HUES6 (cell line): ENCODE measurements at regions not wholly inside any gene's neighbourhood (a gene's known extent, or its start where the extent isn't known, plus 50 kb on each side); places are given as distances from the start of the nearest gene placed in this dataset.
A peak's percentile ranks its signal among the peaks of the same experiment; 100 is the strongest.

Experiments
- H3K27ac ChIP-seq: 2 replicates; pipeline ENCODE4 v1.7.0; 2013; ENCODE audit warnings: low read depth, mild to moderate bottlenecking, low read length, inconsistent platforms
- H3K27me3 ChIP-seq: 2 replicates; pipeline ENCODE4 v1.6.1; 2013; ENCODE audit warnings: low read length; ENCODE audit not compliant: control insufficient read depth, insufficient read depth
- H3K36me3 ChIP-seq: 2 replicates; pipeline ENCODE4 v1.6.1; 2013; ENCODE audit warnings: low read length; ENCODE audit not compliant: control insufficient read depth, insufficient read depth
- H3K4me1 ChIP-seq: 2 replicates; pipeline ENCODE4 v1.6.1; 2013; ENCODE audit warnings: low read length; ENCODE audit not compliant: control insufficient read depth, insufficient read depth
- H3K4me3 ChIP-seq: 2 replicates; pipeline ENCODE4 v1.5.1; 2013; ENCODE audit warnings: low read depth, low read length
- H3K9ac ChIP-seq: one replicate; pipeline ENCODE4 v1.6.1; 2013; ENCODE audit warnings: mild to moderate bottlenecking, low read length
- H3K9me3 ChIP-seq: 2 replicates; pipeline ENCODE4 v1.6.1; 2013; ENCODE audit warnings: low read depth, low read length; ENCODE audit not compliant: control insufficient read depth, insufficient read depth

- no peak overlapping the region; the same call in 1 of the 2 replicates for H3K27ac ChIP-seq
- H3K9me3 ChIP-seq = no peaks in the 10 kb centered on the region
- H3K4me1 ChIP-seq = peaks cover 77% of the 10 kb centered on the region
- peak overlapping the region; percentile 8 for H3K9ac ChIP-seq
- no peaks in the 10 kb centered on the region for H3K27me3 ChIP-seq
- no peak overlapping the region for H3K4me3 ChIP-seq
- H3K36me3 ChIP-seq = no peaks in the 10 kb centered on the region
These were observed 238.5 kb downstream of the CDC5L start for GRCh38 chr6:44625996-44626395.

GRCh38 chr6:44626616-44627015 lies 239.1 kb downstream of the CDC5L start:
- Histone ChIP-seq H3K9me3 (no peaks in the 10 kb centered on the region), H3K36me3 (no peaks in the 10 kb centered on the region), H3K4me1 (peaks cover 71% of the 10 kb centered on the region), H3K27me3 (no peaks in the 10 kb centered on the region), H3K4me3 (no peak overlapping the region), H3K27ac (no peak overlapping the region), H3K9ac (peak overlapping the region; percentile 64)

GRCh38 chr6:44627091-44627882 lies 239.8 kb downstream of the CDC5L start:
- Histone ChIP-seq H3K9me3 (no peaks in the 10 kb centered on the region), H3K4me1 (peaks cover 66% of the 10 kb centered on the region), H3K9ac (peak overlapping the region; percentile 64), H3K27ac (no peak overlapping the region), H3K27me3 (no peaks in the 10 kb centered on the region), H3K4me3 (no peak overlapping the region), H3K36me3 (no peaks in the 10 kb centered on the region)

DNA sequence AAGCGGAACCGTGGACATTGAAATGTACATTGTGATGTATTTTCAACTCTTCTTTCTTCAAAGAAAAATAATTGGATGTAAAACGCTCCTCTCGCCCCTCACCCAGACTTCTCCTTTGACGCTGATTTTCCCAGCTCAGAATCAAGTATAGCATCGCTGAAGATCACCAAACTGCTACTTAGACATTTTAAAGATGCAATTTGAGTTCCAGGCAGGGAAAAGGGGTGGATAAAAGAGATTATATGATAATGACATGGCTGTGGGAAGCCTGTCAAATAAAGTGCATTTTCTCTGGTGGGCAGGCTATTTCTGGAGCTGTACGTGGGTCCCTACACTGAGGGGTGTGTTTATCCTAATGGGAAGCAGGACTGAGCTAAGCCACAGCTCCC lies 240.4 kb downstream of the CDC5L start:
- H3K27me3 ChIP-seq = no peaks in the 10 kb centered on the region
- no peaks in the 10 kb centered on the region for H3K9me3 ChIP-seq
- H3K9ac ChIP-seq = no peak overlapping the region
- no peak overlapping the region for H3K4me3 ChIP-seq
- H3K36me3 ChIP-seq = no peaks in the 10 kb centered on the region
- no peak overlapping the region for H3K27ac ChIP-seq
- peaks cover 64% of the 10 kb centered on the region for H3K4me1 ChIP-seq

GRCh38 chr6:44628347-44628746 lies 240.8 kb downstream of the CDC5L start:
- peaks cover 62% of the 10 kb centered on the region for H3K4me1 ChIP-seq
- H3K27me3 ChIP-seq = no peaks in the 10 kb centered on the region
- no peak overlapping the region for H3K4me3 ChIP-seq
- no peaks in the 10 kb centered on the region for H3K36me3 ChIP-seq
- no peak overlapping the region for H3K27ac ChIP-seq
- no peak overlapping the region for H3K9ac ChIP-seq
- no peaks in the 10 kb centered on the region for H3K9me3 ChIP-seq

GRCh38 chr6:44629636-44630035 lies 242.1 kb downstream of the CDC5L start:
- Histone ChIP-seq H3K9ac (no peak overlapping the region), H3K27ac (no peak overlapping the region), H3K4me3 (no peak overlapping the region), H3K9me3 (no peaks in the 10 kb centered on the region), H3K4me1 (peaks cover 50% of the 10 kb centered on the region), H3K27me3 (no peaks in the 10 kb centered on the region), H3K36me3 (no peaks in the 10 kb centered on the region)

DNA sequence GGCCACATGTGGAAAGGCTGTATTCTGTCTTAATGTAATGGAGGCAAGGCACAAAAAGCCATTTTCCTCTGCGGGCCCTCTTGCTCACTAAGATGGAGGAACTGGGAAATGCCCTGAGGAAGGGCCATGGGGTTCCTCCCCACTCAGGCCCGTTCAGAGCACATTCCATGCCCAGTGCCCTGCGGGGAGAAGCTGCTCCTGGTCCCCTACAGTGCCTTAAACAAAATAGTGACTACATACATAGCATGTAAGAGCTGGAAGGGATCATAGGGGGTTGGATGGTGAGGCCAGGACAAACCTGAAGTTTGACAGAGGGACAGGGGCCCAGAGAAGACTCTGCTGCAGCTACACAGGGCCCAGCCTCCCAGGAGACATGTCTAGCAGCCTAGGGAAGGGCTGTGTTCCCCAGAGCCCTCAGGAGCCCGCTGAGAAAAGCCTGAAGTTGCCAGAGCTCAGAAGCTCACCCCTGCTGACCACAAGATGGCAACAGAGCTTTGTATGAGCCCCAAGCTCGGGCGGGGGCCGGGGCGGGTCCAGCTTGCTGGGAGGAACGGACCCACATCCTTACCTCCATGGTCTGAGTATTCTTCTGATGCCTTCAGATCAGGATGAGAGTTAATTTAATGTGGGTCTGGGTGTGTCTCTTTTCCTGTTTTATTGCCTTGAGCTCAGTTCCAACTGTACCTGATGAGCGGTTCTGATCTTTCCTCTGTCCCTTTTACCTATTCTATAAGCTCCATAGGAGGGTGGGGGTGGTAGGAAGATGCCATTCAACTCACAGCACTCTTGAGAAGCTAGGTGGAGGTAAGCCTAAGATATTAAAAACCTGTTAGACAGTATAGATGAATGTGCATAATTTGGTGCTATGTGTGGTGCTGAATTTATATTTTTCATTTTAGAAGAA lies 242.9 kb downstream of the CDC5L start:
- Histone ChIP-seq H3K4me1 (peaks cover 42% of the 10 kb centered on the region), H3K36me3 (no peaks in the 10 kb centered on the region), H3K9me3 (no peaks in the 10 kb centered on the region), H3K27ac (no peak overlapping the region), H3K4me3 (no peak overlapping the region), H3K27me3 (no peaks in the 10 kb centered on the region), H3K9ac (no peak overlapping the region)

DNA sequence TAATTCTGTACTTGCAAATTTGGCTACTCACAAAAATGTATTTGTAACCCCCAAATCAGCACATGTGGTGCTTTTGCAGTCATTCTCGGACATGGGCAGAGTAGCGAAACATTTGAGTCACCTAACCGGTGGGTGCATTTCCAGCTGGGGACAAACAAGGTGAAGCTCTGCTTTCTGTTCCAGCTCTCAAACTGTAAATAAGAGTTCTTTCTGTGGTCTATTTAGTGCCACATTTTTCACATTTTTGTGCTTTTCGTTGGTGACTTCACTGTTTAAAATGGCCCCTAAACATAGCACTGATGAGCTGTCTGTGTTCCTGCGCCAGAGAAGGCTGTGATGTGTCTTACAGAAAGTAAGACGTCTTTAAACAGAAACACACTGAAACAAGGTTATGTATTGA lies 244.5 kb downstream of the CDC5L start:
- Histone ChIP-seq H3K4me1 (peaks cover 27% of the 10 kb centered on the region), H3K9ac (no peak overlapping the region), H3K9me3 (no peaks in the 10 kb centered on the region), H3K4me3 (no peak overlapping the region), H3K27me3 (no peaks in the 10 kb centered on the region), H3K36me3 (no peaks in the 10 kb centered on the region), H3K27ac (no peak overlapping the region)

DNA sequence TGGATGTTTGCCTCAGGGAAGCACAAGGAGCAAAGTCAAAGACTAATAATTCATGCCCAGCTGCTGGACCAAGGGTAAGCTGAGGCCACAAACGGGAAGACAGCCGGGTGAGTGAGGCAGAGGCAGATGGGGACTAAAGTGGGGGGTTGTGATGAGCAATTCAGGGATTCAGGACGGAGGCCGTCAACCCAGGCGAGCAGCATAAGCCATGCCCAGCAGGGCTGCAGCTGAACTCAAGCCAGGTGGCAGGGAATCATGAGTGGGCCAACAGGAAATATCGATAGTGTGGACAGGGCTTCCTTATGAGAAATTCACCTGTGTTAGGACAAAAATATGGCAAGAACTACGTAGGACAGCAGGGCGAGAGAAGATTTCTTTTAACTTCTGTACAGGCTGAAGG lies 246.8 kb downstream of the CDC5L start:
- Histone ChIP-seq H3K9me3 (no peaks in the 10 kb centered on the region), H3K27ac (no peak overlapping the region), H3K4me1 (peaks cover 14% of the 10 kb centered on the region), H3K4me3 (no peak overlapping the region), H3K9ac (no peak overlapping the region), H3K27me3 (no peaks in the 10 kb centered on the region), H3K36me3 (no peaks in the 10 kb centered on the region)

GRCh38 chr6:44635486-44635885 lies 248.0 kb downstream of the CDC5L start:
- no peaks in the 10 kb centered on the region for H3K27me3 ChIP-seq
- no peaks in the 10 kb centered on the region for H3K36me3 ChIP-seq
- H3K4me1 ChIP-seq = peaks cover 6% of the 10 kb centered on the region; the same call in 1 of the 2 replicates
- no peak overlapping the region for H3K27ac ChIP-seq
- no peak overlapping the region for H3K4me3 ChIP-seq
- no peaks in the 10 kb centered on the region for H3K9me3 ChIP-seq
- no peak overlapping the region for H3K9ac ChIP-seq
